DND-41 (cell line): ENCODE measurements at regions not wholly inside any gene's neighbourhood (a gene's known extent, or its start where the extent isn't known, plus 50 kb on each side); places are given as distances from the start of the nearest gene placed in this dataset.

ENCODE experiments used
- EZH2 ChIP-seq: IDR thresholded peaks from 3 replicates; pipeline ENCODE4 v1.6.1; 2012; ENCODE audit warnings: borderline replicate concordance, low read depth, mild to moderate bottlenecking, moderate library complexity, low read length, inconsistent platforms; ENCODE audit not compliant: severe bottlenecking
- TF ChIP-seq, protein P1 (sequence below): IDR thresholded peaks from 2 replicates; pipeline ENCODE4 v1.5.1; 2012; ENCODE audit warnings: borderline replicate concordance, low read length, moderate library complexity, mild to moderate bottlenecking; ENCODE audit not compliant: poor library complexity, severe bottlenecking; ENCODE audit errors: extremely low read depth

DNA sequence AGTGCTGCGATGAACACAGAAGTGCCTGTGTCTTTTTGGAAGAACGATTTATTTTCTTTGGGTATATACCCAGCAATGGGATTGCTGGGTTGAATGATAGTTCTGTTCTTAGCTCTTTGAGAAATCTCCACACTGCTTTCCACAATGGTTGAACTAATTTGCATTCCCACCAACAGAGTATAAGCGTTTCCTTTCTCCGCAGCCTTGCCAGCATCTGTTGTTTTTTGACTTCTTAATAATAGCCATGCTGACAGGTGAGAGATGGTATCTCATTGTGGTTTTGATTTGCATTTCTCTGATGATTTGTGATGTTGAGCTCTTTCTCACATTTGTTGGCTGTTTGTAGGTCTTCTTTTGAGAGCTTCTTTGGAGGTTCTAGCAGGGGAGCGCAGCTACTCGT is 134.6 kb downstream of the TENT4A start:
- TF ChIP-seq, protein P1, sequence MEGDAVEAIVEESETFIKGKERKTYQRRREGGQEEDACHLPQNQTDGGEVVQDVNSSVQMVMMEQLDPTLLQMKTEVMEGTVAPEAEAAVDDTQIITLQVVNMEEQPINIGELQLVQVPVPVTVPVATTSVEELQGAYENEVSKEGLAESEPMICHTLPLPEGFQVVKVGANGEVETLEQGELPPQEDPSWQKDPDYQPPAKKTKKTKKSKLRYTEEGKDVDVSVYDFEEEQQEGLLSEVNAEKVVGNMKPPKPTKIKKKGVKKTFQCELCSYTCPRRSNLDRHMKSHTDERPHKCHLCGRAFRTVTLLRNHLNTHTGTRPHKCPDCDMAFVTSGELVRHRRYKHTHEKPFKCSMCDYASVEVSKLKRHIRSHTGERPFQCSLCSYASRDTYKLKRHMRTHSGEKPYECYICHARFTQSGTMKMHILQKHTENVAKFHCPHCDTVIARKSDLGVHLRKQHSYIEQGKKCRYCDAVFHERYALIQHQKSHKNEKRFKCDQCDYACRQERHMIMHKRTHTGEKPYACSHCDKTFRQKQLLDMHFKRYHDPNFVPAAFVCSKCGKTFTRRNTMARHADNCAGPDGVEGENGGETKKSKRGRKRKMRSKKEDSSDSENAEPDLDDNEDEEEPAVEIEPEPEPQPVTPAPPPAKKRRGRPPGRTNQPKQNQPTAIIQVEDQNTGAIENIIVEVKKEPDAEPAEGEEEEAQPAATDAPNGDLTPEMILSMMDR = no peak
- no peak for TF ChIP-seq EZH2
